ENCODE measurements at regions not wholly inside any gene's neighbourhood (a gene's known extent, or its start where the extent isn't known, plus 50 kb on each side); places are given as distances from the start of the nearest gene placed in this dataset.

GRCh38 chr5:37994729-37995128 lies 154.9 kb upstream of the GDNF start:
- H3K9me3 ChIP-seq (ENCODE audit: low read depth, low read length, poor library complexity, severe bottlenecking) = no peaks in the 10 kb centered on the region
- DNase-seq (ENCODE audit: low spot score) = no peak
- ChIA-PET POLR2A (ENCODE audit: low non-redundant PET) (no interaction called here), CTCF (no interaction called here)
- BruUV-seq (replicated peaks) = no TSS peak
- intact Hi-C loops (cut with micrococcal nuclease; ENCODE audit: unreplicated experiment) = no loop called here
- TF ChIP-seq EZH2 (IDR thresholded peaks at IDR 0.05; ENCODE audit: borderline replicate concordance, low read depth, low read length, poor library complexity, severe bottlenecking) = no peak
- no peak for TF ChIP-seq CTCF (conservative IDR thresholded peaks at IDR 0.05; ENCODE audit: low read depth, low read length)
- no peak overlapping the region for H3K27ac ChIP-seq (ENCODE audit: low read depth, low read length, poor library complexity, severe bottlenecking)
- H3K4me1 ChIP-seq (ENCODE audit: insufficient read depth, low read length, poor library complexity, severe bottlenecking) = no peaks in the 10 kb centered on the region
- no peaks in the 10 kb centered on the region for H3K27me3 ChIP-seq (replicated peaks; ENCODE audit: insufficient read depth, low read depth, low read length, poor library complexity)
- H3K4me3 ChIP-seq (ENCODE audit: low read depth, low read length, poor library complexity, severe bottlenecking) = no peak overlapping the region
- H3K36me3 ChIP-seq (ENCODE audit: insufficient read depth, low read length, poor library complexity, severe bottlenecking) = no peaks in the 10 kb centered on the region

GRCh38 chr5:37991301-37992299 lies 151.8 kb upstream of the GDNF start:
- Histone ChIP-seq H3K4me3 (ENCODE audit: low read depth, low read length, poor library complexity, severe bottlenecking) (no peak overlapping the region), H3K27me3 (replicated peaks; ENCODE audit: insufficient read depth, low read depth, low read length, poor library complexity) (no peaks in the 10 kb centered on the region), H3K36me3 (ENCODE audit: insufficient read depth, low read length, poor library complexity, severe bottlenecking) (no peaks in the 10 kb centered on the region), H3K9me3 (ENCODE audit: low read depth, low read length, poor library complexity, severe bottlenecking) (no peaks in the 10 kb centered on the region), H3K27ac (ENCODE audit: low read depth, low read length, poor library complexity, severe bottlenecking) (no peak overlapping the region), H3K4me1 (ENCODE audit: insufficient read depth, low read length, poor library complexity, severe bottlenecking) (no peaks in the 10 kb centered on the region)
- TF ChIP-seq CTCF (conservative IDR thresholded peaks at IDR 0.05; ENCODE audit: low read depth, low read length) = no peak
- no peak for TF ChIP-seq EZH2 (IDR thresholded peaks at IDR 0.05; ENCODE audit: borderline replicate concordance, low read depth, low read length, poor library complexity, severe bottlenecking)
- no TSS peak for BruUV-seq (replicated peaks)
- DNase-seq (ENCODE audit: low spot score) = no peak
- POLR2A ChIA-PET (ENCODE audit: low non-redundant PET) = no interaction called here
- intact Hi-C loops (cut with micrococcal nuclease; ENCODE audit: unreplicated experiment) = no loop called here
- CTCF ChIA-PET = no interaction called here

- intact Hi-C loops (cut with micrococcal nuclease; ENCODE audit: unreplicated experiment) = no loop called here
- Histone ChIP-seq H3K4me1 (ENCODE audit: insufficient read depth, low read length, poor library complexity, severe bottlenecking) (no peaks in the 10 kb centered on the region), H3K9me3 (ENCODE audit: low read depth, low read length, poor library complexity, severe bottlenecking) (no peaks in the 10 kb centered on the region), H3K36me3 (ENCODE audit: insufficient read depth, low read length, poor library complexity, severe bottlenecking) (no peaks in the 10 kb centered on the region), H3K27ac (ENCODE audit: low read depth, low read length, poor library complexity, severe bottlenecking) (no peak overlapping the region), H3K4me3 (ENCODE audit: low read depth, low read length, poor library complexity, severe bottlenecking) (no peak overlapping the region), H3K27me3 (replicated peaks; ENCODE audit: insufficient read depth, low read depth, low read length, poor library complexity) (no peaks in the 10 kb centered on the region)
- no TSS peak for BruUV-seq (replicated peaks)
- no peak for TF ChIP-seq EZH2 (IDR thresholded peaks at IDR 0.05; ENCODE audit: borderline replicate concordance, low read depth, low read length, poor library complexity, severe bottlenecking)
- no peak for TF ChIP-seq CTCF (conservative IDR thresholded peaks at IDR 0.05; ENCODE audit: low read depth, low read length)
- CTCF ChIA-PET = interaction anchor here (0.5 to 0.7 kb wide), 2 partner anchors 415 to 577 kb away, joined by 3 to 4 read pairs; no protein-coding TSS in a partner anchor
- DNase-seq (ENCODE audit: low spot score) = no peak
- POLR2A ChIA-PET (ENCODE audit: low non-redundant PET) = no interaction called here
These were observed 150.0 kb upstream of the GDNF start for GRCh38 chr5:37989884-37990283.
